Smooth muscle cell (in vitro differentiated cells): ENCODE measurements at regions not wholly inside any gene's neighbourhood (a gene's known extent, or its start where the extent isn't known, plus 50 kb on each side); places are given as distances from the start of the nearest gene placed in this dataset.

Source experiments
- DNase-seq: peaks from one replicate; lab custom pipeline; 2025; ENCODE audit not compliant: unreplicated experiment; lab: John Stamatoyannopoulos, UW
- H2AFZ ChIP-seq: fragments of 200-600 bp; sonication (generic); 2 replicates; pipeline ENCODE4 v1.6.0; 2016; ENCODE audit warnings: antibody characterized with exemption, low read depth, mild to moderate bottlenecking
- H3F3A ChIP-seq: fragments of 200-600 bp; sonication (generic); 2 replicates; pipeline ENCODE4 v1.6.0; 2017; ENCODE audit warnings: antibody characterized with exemption, low read depth
- H3K27ac ChIP-seq: fragments of 200-600 bp; sonication (generic); 2 replicates; pipeline ENCODE4 v1.5.1; 2016; ENCODE audit warnings: low read depth, mild to moderate bottlenecking
- H3K27me3 ChIP-seq: fragments of 200-600 bp; sonication (generic); 2 replicates; pipeline ENCODE4 v1.6.1; 2016; ENCODE audit warnings: low read depth, mild to moderate bottlenecking
- H3K36me3 ChIP-seq: fragments of 200-600 bp; sonication (generic); 2 replicates; pipeline ENCODE4 v1.5.1; 2016; ENCODE audit warnings: low read depth
- H3K4me1 ChIP-seq: fragments of 200-600 bp; sonication (generic); 2 replicates; pipeline ENCODE4 v1.5.1; 2016; ENCODE audit warnings: low read depth
- H3K4me2 ChIP-seq: fragments of 200-600 bp; sonication (generic); 2 replicates; pipeline ENCODE4 v1.6.0; 2016; ENCODE audit warnings: mild to moderate bottlenecking
- H3K4me3 ChIP-seq: fragments of 200-600 bp; sonication (generic); 2 replicates; pipeline ENCODE4 v1.5.1; 2016; ENCODE audit warnings: mild to moderate bottlenecking
- H3K79me2 ChIP-seq: fragments of 200-600 bp; sonication (generic); 2 replicates; pipeline ENCODE4 v1.6.0; 2016; ENCODE audit warnings: low read depth, mild to moderate bottlenecking
- H3K9ac ChIP-seq: fragments of 200-600 bp; sonication (generic); 2 replicates; pipeline ENCODE4 v1.6.0; 2016; ENCODE audit warnings: low read depth
- H3K9me3 ChIP-seq: fragments of 200-600 bp; sonication (generic); replicated peaks from 2 replicates; pipeline ENCODE4 v1.5.1; 2016; ENCODE audit warnings: low read depth
- H4K20me1 ChIP-seq: fragments of 200-600 bp; sonication (generic); 2 replicates; pipeline ENCODE4 v1.6.0; 2016; ENCODE audit warnings: low read depth
- CTCF ChIP-seq: fragments of 200-600 bp; sonication (generic); IDR thresholded peaks from 2 replicates; pipeline ENCODE4 v1.5.1; 2017; ENCODE audit warnings: borderline replicate concordance, mild to moderate bottlenecking, antibody characterized with exemption; ENCODE audit not compliant: insufficient read depth, poor library complexity, severe bottlenecking
- WGBS: methylation state at CpG from one replicate; pipeline ENCODE4 v1.1.7; 2016; ENCODE audit warnings: low lambda C conversion rate; 5-methylcytosine and 5-hydroxymethylcytosine counted together

DNA sequence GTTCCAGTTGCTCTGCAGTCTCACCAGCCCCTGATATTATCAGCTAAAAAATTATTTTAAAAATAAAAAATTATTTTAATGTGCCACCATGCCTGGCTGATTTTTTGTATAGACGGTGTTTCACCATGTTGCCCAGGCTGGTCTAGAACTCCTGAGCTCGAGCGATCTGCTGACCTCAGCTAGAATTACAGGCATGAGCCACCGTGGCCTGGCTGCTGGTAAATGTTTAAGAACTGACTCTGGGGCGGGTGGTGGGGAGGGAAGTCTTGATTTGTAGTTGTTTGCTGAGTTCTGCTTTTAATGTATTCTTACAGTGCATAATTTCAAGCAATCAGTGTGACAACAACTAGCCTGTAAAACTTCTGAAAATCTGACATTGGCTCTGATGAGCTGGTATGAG is 120.9 kb upstream of the PLET1 start:
- H3K27me3 ChIP-seq: no peaks in the 10 kb centered on the region
- H3K79me2 ChIP-seq: no peaks in the 10 kb centered on the region
- no peaks in the 10 kb centered on the region for H3F3A ChIP-seq
- no peak for TF ChIP-seq CTCF
- DNase-seq: no peak
- H3K9ac ChIP-seq: no peak overlapping the region
- 84% methylated on average over 5 of the region's 5 CpGs for WGBS
- H3K36me3 ChIP-seq: no peaks in the 10 kb centered on the region
- no peaks in the 10 kb centered on the region for H3K4me1 ChIP-seq
- no peak overlapping the region for H3K27ac ChIP-seq
- no peak overlapping the region for H2AFZ ChIP-seq
- no peaks in the 10 kb centered on the region for H4K20me1 ChIP-seq
- H3K9me3 ChIP-seq: no peaks in the 10 kb centered on the region
- no peak overlapping the region for H3K4me3 ChIP-seq
- H3K4me2 ChIP-seq: no peak overlapping the region

- no peaks in the 10 kb centered on the region for H3K36me3 ChIP-seq
- no peaks in the 10 kb centered on the region for H3K4me1 ChIP-seq
- no peak overlapping the region for H3K4me2 ChIP-seq
- H3K27me3 ChIP-seq: no peaks in the 10 kb centered on the region
- DNase-seq: no peak
- TF ChIP-seq CTCF: no peak
- no peaks in the 10 kb centered on the region for H3K79me2 ChIP-seq
- WGBS: 71% methylated on average over 5 of the region's 5 CpGs
- no peaks in the 10 kb centered on the region for H3K9me3 ChIP-seq
- H3K4me3 ChIP-seq: no peak overlapping the region
- no peak overlapping the region for H3K9ac ChIP-seq
- no peaks in the 10 kb centered on the region for H4K20me1 ChIP-seq
- no peak overlapping the region for H2AFZ ChIP-seq
- H3F3A ChIP-seq: no peaks in the 10 kb centered on the region
- H3K27ac ChIP-seq: no peak overlapping the region
These were observed 121.9 kb upstream of the PLET1 start for GRCh38 chr11:112382561-112382960.

- Histone ChIP-seq H4K20me1 (no peaks in the 10 kb centered on the region), H3K9me3 (no peaks in the 10 kb centered on the region), H3K36me3 (no peaks in the 10 kb centered on the region), H3K4me3 (no peak overlapping the region), H3K9ac (no peak overlapping the region), H3K4me2 (no peak overlapping the region), H3K4me1 (no peaks in the 10 kb centered on the region), H3F3A (no peaks in the 10 kb centered on the region), H3K79me2 (no peaks in the 10 kb centered on the region), H2AFZ (no peak overlapping the region), H3K27me3 (no peaks in the 10 kb centered on the region), H3K27ac (no peak overlapping the region)
- DNase-seq: no peak
- no peak for TF ChIP-seq CTCF
These were observed 127.8 kb upstream of the PLET1 start for GRCh38 chr11:112388496-112388895.

GRCh38 chr11:112391086-112391485 is 130.4 kb upstream of the PLET1 start:
- WGBS: 43% methylated on average over 2 of the region's 2 CpGs
- H3K4me2 ChIP-seq: no peak overlapping the region
- no peak for DNase-seq
- no peaks in the 10 kb centered on the region for H3K4me1 ChIP-seq
- H3K4me3 ChIP-seq: no peak overlapping the region
- no peak overlapping the region for H3K27ac ChIP-seq
- H3K27me3 ChIP-seq: no peaks in the 10 kb centered on the region
- no peaks in the 10 kb centered on the region for H3F3A ChIP-seq
- no peaks in the 10 kb centered on the region for H3K9me3 ChIP-seq
- no peak overlapping the region for H3K9ac ChIP-seq
- H4K20me1 ChIP-seq: no peaks in the 10 kb centered on the region
- H3K36me3 ChIP-seq: no peaks in the 10 kb centered on the region
- no peak overlapping the region for H2AFZ ChIP-seq
- no peak for TF ChIP-seq CTCF
- no peaks in the 10 kb centered on the region for H3K79me2 ChIP-seq
